Activated gamma-delta T cell (primary cell): ENCODE measurements at regions not wholly inside any gene's neighbourhood (a gene's known extent, or its start where the extent isn't known, plus 50 kb on each side); places are given as distances from the start of the nearest gene placed in this dataset.
"Not testable (repeated sequence)": the region's sequence is repeated elsewhere in the genome, so short reads cannot be mapped to it uniquely, and the experiment has no call there.

Experiments used
- DNase-seq: peaks from one replicate; lab custom pipeline; 2025; lab: John Stamatoyannopoulos, UW

DNA sequence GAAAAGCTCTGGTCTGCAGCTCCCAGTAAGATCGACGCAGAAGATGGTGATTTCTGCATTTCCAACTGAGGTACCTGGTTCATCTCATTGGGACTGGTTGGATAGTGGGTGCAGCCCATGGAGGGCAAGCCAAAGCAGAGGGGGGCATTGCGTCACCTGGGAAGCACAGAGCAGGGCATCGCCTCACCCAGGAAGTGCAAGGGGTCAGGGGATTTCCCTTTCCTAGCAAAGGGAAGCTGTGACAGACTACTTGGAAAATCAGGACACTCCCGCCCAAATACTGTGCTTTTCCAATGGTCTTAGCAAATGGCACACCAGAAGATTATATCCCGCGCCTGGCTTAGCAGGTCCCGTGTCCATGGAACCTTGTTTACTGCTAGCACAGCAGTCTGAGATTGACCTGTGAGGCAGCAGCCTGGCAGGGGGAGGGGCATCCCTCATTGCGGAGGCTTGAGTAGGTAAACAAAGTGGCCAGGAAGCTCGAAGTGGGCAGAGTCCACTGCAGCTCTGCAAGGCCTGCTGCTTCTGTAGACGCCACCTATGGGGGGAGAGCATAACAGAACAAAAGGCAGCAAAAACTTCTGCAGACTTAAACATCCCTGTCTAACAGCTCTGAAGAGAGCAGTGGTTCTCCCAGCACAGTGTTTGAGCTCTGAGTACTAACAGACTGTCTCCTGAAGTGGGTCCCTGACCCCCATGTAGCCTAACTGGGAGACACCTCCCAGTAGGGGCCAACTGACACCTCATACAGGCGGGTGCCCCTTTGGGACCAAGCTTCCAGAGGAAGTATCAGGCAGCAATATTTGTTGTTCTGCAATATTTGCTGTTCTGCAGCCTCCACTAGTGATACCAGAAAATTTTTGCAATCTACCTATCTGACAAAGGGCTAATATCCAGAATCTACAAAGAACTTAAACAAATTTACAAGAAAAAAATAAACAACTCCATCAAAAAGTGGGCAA is 871.7 kb downstream of the IGSF11 start:
- DNase-seq: not testable (repeated sequence)

DNA sequence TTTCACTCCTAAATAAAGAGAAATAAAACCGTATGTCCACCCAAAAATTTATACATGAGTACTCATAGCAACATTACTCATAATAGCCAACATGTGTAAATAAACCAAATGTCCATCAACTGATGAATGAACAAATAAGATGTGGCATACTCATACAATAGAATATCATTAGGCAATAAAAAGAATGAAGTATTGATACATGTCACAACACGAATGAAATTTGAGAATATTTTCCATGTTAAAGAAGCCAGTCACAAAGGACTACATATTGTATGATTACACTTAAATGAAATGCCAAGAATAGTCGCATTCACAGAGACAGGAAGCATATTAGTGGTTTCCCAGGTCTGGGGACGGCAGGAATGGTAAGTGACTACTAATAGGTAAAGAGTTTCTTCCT is 869.2 kb downstream of the IGSF11 start:
- DNase-seq: no peak

DNA sequence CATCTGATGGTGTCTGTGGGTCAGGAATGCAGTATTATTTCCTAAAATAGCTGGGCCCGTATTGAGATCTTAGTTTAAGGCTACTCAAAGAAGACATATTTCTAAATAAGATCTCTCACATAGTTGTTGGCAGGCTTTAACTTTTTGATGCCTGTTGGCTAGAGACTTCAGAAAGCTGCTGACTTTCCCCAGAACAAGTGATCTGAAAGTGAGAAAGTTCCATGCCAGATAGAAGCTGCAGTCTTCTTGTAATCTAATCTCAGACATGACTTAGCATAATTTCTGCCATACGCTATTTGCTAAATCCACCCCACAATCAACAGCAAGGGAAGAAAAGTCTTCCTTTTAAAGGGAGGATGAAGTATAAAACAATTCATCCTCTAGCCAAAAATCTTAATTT is 867.1 kb downstream of the IGSF11 start:
- DNase-seq: no peak

DNA sequence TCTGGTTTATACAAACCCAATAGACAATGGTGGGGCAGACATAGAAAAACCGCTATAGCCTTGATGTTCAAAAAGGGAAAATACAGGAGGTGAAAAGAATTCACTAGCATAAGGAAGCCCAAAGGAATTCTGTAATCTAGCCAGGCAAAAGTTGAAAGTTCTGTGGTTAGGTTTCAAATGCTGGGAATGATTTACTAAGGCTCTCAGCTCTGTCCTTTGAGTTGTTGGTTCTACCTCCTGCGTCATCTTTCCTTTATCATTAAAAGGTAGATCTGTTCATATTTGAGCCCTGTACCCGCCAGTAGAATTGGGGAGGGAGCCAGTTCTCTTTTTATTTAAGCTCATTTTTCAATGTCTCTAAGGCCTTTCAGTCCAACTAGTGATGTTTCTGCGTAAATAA is 866.5 kb downstream of the IGSF11 start:
- no peak for DNase-seq

DNA sequence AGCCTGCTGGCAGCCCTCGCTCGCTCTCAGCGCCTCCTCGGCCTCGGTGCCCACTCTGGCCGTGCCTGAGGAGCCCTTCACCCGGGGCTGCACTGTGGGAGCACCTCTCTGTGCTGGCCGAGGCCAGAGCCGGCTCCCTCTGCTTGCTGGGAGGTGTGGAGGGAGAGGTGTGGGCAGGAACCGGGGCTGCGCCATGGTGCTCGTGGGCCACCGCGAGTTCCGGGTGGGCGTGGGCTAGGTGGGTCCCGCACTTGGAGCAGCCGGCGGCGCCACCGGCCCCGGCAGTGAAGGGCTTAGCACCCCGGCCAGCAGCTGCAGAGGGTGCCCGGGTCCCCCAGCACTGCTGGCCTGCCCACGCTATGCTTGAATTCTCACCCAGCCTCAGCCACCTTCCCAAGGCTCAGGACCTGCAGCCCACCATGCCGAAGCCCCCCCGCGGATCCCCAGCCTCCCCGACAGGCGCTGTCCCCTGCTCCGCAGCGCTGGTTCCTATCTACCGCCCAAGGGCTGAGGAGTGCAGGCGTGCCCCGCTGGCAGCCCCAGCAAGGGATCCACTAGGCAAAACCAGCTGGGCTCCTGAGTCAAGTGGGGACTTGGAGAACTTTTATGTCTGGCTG is 863.3 kb downstream of the IGSF11 start:
- DNase-seq: no peak

DNA sequence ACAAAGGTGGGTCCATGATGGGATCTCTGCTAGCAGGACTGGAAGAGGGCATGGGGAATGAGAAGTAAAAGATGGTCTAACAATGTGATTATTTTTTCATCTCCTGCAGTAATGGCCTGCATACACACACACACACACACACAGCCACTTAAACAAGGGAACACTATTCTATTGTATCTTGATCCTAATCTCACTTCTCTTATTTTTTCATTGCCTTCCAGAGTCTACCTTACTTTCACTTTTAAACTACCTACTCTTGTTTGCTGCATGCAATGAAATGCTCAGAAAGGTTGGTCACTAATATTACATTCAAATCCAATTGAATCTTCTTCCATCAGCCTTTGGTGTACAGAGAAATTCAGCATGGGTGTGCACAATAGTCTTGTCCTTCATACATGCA is 853.8 kb downstream of the IGSF11 start:
- DNase-seq: no peak

DNA sequence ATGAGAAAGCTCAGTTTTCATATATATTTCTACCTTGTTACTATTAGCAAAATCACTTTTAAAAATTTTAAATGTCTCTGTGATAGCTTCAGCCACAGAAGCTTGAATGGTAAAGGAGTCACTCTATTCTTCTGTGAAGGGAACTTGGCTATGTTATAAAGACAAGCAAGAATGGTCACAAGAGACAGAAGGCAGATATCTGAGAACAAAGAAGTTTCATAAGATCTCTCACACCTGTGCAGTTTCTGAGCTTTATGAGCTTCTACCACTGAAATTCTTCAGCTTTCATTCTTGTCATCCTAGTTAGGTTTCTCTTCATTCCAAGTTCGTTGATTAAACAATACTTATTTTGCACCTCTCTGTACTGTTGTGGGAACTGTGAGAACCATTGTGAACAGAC is 853.4 kb downstream of the IGSF11 start:
- DNase-seq: no peak

DNA sequence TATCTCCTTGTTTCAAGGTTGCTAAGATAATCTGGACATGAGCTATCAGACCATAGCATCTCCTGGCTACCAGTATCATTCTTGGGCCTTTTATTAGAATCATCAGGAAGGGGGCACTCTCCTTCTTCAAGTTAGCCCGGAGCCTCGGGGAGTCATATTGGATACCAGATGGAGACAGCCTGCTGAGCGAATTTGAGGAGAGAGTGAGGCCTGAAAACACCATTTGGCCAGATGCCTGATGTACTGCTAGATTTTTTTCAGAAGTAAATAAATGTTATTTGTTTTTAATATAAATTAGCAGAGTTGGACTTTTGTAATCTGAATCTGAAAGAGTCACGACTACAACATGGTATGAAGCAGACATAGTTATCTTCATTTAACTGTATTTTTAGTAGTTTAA is 848.6 kb downstream of the IGSF11 start:
- DNase-seq: no peak

DNA sequence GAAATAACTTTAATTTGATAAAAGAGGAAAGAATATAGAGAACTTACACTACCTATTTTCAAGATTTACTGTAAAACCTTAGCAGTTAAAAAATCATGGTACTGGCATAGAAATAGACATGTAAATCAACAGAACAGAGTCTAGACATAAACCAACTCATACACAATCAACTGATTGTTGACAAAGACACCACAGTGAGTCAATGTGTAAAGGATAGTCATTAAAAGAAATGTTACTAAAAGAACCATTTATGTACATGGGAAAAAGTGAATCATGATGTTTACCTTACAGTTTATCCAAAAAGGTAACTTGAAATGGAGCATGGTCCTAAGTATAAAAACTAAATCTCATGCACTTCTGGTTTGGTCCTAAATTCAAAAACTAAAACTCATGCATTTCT is 847.4 kb downstream of the IGSF11 start:
- DNase-seq: no peak

DNA sequence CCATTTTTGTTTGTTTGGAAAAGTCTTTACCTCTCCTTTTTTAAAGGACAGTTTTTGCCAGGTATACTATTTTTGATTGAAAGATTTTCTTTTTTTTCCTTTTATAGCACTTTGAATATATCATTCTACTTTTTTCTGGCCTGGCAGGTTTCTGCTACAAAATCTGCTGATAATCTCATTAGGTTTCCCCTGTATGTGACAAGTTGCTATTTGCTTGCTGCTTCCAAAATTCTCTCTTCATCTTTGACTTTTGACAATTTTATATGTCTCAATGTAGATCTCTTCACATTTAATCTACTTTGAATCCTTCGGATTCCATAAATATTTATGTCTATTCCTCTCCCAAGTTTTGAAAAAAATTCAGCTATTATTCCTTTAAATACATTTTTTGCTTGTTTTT is 838.5 kb downstream of the IGSF11 start:
- no peak for DNase-seq

DNA sequence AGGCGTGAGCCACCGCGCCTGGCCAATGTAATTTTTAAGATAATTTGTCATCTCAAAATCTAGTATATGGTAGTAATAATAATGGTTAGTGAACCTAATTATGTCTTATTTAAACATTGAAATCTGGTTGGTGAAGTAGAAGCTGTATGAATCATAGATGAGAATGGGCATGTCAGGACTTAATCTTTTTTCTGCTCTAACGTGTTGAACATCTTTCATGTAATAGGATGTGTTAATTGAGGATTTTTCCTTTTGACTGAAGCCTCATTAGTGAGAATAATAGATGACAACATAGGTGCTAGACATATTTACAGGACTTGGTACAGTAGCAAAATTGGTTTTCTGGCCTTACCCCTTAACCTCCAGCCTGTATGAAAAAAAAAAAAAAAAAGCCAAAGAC is 835.6 kb downstream of the IGSF11 start:
- DNase-seq: no peak

DNA sequence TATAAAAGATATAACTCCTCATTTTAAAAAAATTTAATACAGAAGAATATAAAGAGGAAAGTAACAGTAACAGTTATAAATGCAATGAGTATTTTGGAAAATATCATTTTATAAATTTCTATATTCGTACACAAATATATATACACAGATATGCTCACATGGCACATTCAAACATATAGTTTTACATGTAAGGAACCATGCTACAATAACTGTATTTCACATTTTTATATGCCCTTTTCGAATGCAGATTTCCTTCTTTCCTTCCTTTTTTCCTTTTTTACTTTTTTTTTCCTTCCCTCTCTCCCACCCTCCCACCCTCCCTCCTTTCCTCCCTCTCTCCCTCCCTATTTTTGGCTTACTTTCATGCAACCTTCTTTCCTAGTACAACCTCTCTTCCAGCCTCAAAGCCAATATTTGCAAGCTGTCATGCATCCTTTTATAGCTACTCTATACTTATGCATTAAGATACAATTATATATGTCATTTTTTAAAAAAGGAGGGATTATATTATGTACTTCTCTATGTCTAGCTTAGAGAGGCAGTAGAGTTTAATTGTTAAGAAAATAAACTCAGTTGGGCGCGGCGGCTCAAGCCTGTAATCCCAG is 830.5 kb downstream of the IGSF11 start:
- DNase-seq: no peak

DNA sequence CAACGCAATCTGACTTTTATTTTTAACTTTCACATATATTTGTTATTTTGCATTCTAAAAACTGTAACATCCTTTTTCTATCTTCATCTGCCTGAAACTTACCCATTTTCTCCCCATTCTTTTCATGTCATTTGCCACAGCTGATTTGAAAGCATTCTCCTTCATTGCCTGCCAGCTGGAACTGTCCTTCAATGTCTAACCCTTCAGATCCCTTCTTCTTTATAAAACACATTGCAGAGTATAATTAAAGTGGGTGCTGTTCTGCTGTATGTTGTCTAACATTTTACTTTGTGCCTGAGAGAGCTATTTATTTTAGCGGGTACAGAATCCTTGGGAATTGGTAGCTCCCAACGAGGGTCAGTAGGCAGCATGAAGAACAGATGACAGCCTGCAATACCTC is 827.4 kb downstream of the IGSF11 start:
- no peak for DNase-seq

DNA sequence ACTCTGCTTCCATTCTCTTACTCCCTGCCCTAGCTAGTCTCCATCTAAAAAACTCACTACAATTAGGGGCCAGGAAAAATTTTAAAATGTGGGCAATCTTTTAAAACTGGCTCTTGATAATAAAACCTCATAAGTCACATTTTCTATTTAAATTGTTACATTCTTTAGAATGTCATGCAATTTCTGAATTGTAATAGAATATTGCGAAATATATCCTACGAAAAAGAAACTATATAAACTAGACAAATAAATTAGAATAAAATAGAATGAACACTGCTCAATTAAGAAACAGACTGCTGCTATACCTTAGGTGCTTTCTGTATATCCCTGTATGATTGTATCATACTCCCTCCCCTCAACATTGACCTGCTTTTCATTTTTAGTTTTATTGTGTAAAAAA is 826.0 kb downstream of the IGSF11 start:
- DNase-seq: no peak

DNA sequence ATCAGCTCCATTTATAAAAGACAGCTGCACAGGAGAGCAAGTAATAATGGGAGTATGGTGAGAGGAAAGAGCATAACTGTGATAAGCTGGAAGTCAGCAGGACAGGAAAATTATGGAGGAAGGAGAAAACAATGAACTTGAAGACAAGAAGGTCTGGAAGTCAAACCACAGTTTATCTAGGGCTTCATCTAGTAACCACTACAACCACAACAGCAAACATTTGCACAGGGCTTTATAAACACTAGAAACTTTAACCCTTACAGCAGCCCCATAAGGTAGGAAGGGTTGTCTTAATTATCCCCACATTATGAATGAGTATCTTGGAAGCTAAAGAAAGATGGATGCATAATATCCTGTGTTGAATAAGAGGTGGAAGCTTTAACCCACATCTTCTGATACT is 820.8 kb downstream of the IGSF11 start:
- no peak for DNase-seq

DNA sequence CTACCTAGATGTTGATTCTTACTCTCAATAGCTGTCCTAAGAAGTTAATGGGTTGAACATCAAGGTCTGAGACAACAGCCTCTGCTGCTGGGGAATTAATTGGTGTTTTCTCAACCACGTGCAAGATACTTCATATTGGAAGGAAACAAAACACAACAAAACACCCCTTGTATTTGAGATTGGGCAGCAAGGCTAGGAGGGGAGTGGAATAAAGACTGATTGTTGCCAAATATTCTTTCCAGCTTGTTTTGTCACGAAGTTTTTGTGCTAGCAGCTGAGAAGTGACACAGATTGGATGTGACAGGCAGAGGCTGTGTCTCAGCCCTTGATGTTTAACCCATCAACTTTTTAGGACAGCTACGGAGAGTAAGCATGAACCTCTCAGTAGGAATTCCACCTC is 808.4 kb downstream of the IGSF11 start:
- no peak for DNase-seq

DNA sequence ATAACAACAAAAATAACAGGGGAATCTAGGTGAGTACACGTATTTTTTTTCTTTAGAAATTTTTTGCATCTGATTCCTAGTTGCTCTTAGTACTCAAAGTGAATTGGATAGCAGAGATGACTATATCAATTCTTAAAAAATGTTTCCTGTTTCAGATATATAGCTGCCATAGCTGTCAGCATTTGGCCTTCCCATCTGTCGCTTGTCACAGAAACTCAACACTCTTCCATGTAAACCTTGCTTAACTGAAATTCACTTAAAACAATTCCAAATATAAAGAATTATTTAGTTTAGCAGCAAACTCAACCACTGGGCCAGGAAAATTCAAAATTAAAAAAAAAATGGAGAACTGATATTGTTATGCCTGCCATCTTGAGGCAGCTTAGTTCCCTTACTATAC is 807.5 kb downstream of the IGSF11 start:
- DNase-seq: no peak

DNA sequence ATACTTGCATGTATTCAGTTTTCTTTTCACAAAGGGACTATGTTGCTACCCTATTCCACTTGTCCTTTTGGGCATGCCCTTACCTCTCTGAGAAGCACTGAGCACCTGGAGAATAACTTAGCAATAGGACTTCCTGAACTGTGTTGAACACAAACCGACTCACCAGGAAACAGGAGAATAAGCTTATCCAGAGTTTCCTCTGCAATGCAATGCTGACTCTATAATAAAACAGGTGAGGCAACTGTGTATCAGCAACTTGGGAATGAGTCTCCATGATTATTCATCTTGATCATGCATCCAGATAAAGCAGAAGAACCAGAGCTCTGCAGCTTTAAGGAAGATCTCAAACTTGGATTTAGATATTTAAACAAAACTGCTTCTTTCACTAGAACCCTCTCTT is 806.5 kb downstream of the IGSF11 start:
- DNase-seq: no peak

DNA sequence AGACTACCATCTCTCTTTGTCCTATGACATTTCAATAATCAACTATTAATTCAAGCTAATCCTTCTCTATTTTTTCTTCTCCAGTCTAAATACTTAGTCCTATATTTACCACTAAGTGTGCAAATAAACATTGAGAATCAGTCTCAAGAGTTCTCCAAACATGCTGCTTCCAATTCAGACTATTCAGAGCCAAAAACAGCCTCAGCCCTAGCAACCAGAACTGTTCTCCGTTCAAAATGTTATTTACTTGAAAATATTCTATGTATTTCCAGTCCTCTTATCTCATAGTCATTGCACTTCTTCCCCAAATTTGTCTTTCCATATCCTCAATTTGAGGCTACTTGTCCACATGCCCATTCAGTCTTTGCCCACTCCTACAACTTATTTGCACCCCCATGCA is 805.5 kb downstream of the IGSF11 start:
- no peak for DNase-seq

DNA sequence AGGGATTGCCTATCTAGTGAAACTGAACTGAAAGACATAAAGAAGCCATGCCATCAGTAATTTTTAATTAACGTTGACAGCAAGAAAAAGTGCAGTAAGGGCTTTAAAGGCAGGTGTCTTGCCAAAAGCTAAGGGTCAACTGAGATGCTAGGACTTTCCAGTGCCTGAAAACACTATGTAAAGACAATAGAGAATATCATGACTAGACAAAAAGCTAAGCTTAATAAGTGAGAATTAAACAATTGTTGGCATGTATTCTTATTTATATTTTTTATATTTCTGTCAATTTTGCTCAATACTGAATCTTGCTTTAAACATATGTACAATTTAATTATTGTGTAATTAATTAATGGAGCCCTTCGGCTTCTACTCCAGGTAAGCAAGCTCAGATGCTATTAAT is 803.1 kb downstream of the IGSF11 start:
- DNase-seq: no peak

DNA sequence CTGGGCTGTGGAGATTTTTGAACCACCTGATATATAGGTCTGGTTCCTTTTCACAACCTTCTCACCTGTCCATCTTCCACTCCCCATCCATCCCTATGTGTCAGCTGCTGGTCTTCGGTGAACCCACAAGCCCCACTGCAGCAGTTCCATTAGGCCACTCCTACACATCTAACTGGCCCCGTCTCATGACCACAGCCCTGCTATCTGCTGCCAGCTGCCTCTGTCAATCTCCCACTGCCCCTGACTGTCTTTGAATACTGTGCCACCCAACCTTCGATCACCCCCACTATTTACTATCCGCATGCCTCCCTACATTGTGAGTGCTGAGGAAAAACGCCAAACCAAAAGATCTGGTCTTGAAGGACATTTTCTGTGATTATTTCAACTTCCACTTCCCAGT is 795.4 kb downstream of the IGSF11 start:
- DNase-seq: no peak

DNA sequence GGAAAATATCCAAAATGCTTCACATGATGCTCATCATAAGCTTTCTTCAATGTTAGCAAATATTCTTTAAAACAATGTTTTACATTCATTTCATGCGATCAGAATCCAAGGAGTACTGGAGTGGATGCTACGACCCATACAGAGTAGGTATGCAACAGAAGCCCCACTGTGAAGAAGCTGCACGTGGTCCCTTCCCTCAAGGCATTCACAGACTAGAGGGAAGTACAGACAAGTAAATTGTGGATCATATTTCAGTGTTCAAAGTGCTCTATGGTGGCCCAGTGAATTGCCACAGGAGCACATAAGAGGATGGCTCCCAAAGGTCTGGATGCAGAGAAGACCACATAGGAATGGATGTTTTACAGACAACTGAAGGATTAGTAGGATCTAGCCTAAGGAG is 789.9 kb downstream of the IGSF11 start:
- no peak for DNase-seq

DNA sequence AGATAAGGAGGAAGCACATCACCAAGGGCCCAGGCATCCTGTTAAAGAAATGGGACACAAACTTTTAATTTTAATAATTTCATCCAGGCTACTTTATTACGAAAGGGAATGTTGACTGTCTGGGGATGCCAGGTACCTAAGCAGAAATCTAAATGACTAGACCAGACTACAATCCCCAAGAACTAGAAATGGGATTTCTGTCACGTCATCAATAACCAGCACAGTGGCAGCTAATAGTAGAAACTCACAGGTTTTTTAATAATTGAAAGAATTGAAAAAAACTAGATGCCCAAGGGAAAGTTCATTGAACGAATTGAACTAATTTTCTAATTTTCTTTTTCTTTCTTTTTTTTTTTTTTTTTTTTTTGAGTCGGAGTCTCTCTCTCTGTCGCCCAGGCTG is 789.3 kb downstream of the IGSF11 start:
- no peak for DNase-seq
